HepG2 (cell line): ENCODE measurements at regions not wholly inside any gene's neighbourhood (a gene's known extent, or its start where the extent isn't known, plus 50 kb on each side); places are given as distances from the start of the nearest gene placed in this dataset.

ENCODE experiments used
- AGO2 ChIP-seq: fragments of 200-400 bp; formaldehyde crosslinking; optimal IDR thresholded peaks from 2 replicates; pipeline ENCODE3; 2017; ENCODE audit warnings: mild to moderate bottlenecking, low read depth, low read length, moderate library complexity
- CBFB ChIP-seq: sonication (generic); formaldehyde crosslinking; IDR thresholded peaks from 2 replicates; pipeline ENCODE4 v1.4.0; 2020; ENCODE audit warnings: missing genetic modification reagents
- HDAC6 ChIP-seq: fragments of 200-600 bp; sonication (generic); IDR thresholded peaks from 2 replicates; pipeline ENCODE4 v1.7.0; 2017; ENCODE audit warnings: mild to moderate bottlenecking, antibody characterized with exemption, low read length, low read depth
- SIN3A ChIP-seq: IDR thresholded peaks from 2 replicates; pipeline ENCODE4 v1.6.1; 2011; ENCODE audit warnings: low read depth, mild to moderate bottlenecking, control low read depth, low read length, borderline replicate concordance
- YY1 ChIP-seq: IDR thresholded peaks from 2 replicates; pipeline ENCODE4 v1.6.1; 2011; ENCODE audit warnings: low read length, low read depth, moderate library complexity, mild to moderate bottlenecking; ENCODE audit not compliant: insufficient read depth, insufficient replicate concordance
- TF ChIP-seq, protein P1 (sequence below): IDR thresholded peaks from 2 replicates; pipeline ENCODE4 v1.6.1; 2018; ENCODE audit warnings: missing genetic modification reagents, mild to moderate bottlenecking, missing compliant biosample characterization
- TF ChIP-seq, protein P2 (sequence below), 2 experiments: sonication (generic) in 1 of 2; formaldehyde crosslinking in 1 of 2; IDR thresholded peaks; 2 replicates each; pipeline versions ENCODE4 v1.6.1 to v1.9.0; 2014 to 2022; ENCODE audit warnings: antibody characterized with exemption in 1 of 2, borderline replicate concordance in 1 of 2, inconsistent platforms in 1 of 2, low read depth in 1 of 2, missing genetic modification reagents in 1 of 2

GRCh38 chr22:27382947-27383346 lies 418.6 kb downstream of the MN1 start (continued):
- TF ChIP-seq, protein P1, sequence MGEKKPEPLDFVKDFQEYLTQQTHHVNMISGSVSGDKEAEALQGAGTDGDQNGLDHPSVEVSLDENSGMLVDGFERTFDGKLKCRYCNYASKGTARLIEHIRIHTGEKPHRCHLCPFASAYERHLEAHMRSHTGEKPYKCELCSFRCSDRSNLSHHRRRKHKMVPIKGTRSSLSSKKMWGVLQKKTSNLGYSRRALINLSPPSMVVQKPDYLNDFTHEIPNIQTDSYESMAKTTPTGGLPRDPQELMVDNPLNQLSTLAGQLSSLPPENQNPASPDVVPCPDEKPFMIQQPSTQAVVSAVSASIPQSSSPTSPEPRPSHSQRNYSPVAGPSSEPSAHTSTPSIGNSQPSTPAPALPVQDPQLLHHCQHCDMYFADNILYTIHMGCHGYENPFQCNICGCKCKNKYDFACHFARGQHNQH (CRISPR knock-in tag): no peak
- TF ChIP-seq YY1 (no peak), CBFB (no peak), HDAC6 (no peak), SIN3A (no peak), AGO2 (no peak)
- TF ChIP-seq, protein P2, sequence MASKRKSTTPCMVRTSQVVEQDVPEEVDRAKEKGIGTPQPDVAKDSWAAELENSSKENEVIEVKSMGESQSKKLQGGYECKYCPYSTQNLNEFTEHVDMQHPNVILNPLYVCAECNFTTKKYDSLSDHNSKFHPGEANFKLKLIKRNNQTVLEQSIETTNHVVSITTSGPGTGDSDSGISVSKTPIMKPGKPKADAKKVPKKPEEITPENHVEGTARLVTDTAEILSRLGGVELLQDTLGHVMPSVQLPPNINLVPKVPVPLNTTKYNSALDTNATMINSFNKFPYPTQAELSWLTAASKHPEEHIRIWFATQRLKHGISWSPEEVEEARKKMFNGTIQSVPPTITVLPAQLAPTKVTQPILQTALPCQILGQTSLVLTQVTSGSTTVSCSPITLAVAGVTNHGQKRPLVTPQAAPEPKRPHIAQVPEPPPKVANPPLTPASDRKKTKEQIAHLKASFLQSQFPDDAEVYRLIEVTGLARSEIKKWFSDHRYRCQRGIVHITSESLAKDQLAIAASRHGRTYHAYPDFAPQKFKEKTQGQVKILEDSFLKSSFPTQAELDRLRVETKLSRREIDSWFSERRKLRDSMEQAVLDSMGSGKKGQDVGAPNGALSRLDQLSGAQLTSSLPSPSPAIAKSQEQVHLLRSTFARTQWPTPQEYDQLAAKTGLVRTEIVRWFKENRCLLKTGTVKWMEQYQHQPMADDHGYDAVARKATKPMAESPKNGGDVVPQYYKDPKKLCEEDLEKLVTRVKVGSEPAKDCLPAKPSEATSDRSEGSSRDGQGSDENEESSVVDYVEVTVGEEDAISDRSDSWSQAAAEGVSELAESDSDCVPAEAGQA (IDR thresholded peaks at IDR 0.05; ENCODE audit: low read depth): no peak
- TF ChIP-seq, protein P2 (CRISPR knock-in tag; IDR thresholded peaks at IDR 0.05; ENCODE audit: borderline replicate concordance): no peak
